HG03354 (cell line): ENCODE measurements at regions not wholly inside any gene's neighbourhood (a gene's known extent, or its start where the extent isn't known, plus 50 kb on each side); places are given as distances from the start of the nearest gene placed in this dataset.

ENCODE experiments used
- ATAC-seq: cut with Tn5 transposase; IDR thresholded peaks from one replicate; pipeline ENCODE4 v1.9.1; 2021; ENCODE audit warnings: mild to moderate bottlenecking; ENCODE audit not compliant: unreplicated experiment, poor library complexity, severe bottlenecking

DNA sequence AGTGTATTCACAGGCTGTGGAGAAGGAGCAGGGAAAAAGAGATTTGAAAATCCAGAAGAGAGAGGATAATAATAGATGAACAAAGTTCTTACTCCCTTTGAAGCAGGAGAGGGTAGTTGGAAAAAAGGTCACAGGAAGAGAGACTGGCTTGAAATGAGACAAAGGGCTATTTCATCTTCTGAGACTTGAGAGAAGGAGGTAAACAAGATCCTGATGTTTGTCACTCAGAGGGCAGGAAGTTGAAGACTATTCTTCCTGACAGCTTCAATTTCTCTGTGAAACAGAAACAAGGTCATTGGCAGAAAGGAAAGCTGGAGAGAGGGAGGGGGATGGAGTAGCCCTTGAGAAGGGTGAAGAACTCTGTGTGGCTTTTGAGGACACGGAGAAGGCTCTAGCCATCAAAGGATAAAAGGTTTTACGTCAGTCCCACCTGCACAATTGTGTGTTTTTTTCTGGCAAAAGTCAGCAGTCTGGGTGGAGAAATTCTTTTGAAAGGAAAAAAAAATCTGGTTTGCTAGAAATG, 216.1 kb upstream of the STEAP4 start:
- ATAC-seq = no peak

DNA sequence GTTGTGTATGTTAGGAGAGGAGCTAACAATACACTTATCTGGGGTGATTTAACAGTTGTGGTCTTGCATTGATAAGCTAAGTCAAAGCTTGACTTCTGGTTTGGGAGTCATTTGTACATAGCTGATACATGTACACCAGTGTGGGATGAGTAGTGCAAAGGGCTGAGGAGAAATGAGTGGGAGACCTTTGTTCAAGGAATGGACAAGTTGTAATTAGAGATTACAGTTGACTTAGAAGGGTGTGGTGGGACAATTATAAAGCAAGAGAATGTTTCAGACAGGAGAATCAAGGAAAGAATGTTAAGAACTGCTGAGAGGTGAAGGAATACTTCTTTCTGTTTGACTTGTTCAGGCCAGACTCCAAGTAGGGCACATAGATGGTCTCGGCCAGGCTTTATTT, 209.7 kb upstream of the STEAP4 start:
- ATAC-seq = no peak

DNA sequence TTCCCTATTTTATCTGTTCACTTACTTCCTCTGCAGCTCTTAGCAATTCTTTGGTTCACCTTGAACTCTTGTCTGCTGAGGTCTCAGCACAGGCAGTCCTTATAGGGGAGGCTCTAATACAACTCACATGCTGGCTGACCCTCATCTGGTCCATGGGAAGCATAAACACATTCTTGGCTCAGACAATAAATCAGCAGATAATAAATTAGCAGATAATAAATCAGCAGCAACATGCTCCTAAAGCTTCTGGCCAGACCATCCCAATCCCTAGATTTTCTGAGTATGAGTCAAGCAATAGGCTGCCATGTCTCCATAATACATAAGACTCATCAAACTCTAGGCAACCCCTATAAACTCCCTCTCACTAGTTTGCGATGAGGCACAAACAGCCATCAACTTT, 208.6 kb upstream of the STEAP4 start:
- no peak for ATAC-seq

DNA sequence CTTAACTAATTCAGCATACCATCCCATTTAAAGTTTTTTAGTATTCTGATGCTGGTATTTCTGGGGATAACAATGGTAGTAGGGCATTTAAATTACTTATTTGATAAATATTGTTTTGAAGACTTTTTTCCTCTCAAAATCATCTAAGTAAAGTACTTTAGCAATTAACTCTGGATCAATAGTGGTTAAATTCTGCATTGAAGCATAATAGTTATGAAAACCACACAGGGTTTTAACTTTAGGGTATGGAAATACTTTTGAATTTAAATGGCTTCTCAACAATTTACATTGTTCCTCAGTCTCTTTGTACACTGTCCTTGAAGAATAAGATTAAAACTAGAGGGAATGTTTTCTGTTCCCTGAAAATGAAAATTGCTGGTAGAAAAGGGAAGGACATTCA, 202.6 kb upstream of the STEAP4 start:
- ATAC-seq = no peak

DNA sequence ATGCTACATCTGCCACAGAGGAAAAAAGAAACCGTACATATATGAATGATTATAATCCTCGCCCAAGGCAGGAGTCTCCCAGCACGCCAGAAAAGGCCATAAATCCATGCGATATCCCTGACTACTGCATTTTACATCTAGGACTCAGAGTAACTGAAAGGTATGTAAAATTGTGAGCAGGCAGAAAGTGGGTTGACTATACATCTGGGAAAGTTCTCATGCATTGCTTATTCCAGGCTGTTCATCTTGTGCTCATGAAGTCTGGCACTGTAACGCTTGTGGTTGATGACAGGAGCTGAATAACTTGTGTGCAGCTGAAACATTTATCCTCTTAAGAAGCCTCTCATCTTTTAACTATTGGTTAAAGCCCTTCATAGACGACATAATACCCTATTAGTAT, 193.4 kb upstream of the STEAP4 start:
- no peak for ATAC-seq

DNA sequence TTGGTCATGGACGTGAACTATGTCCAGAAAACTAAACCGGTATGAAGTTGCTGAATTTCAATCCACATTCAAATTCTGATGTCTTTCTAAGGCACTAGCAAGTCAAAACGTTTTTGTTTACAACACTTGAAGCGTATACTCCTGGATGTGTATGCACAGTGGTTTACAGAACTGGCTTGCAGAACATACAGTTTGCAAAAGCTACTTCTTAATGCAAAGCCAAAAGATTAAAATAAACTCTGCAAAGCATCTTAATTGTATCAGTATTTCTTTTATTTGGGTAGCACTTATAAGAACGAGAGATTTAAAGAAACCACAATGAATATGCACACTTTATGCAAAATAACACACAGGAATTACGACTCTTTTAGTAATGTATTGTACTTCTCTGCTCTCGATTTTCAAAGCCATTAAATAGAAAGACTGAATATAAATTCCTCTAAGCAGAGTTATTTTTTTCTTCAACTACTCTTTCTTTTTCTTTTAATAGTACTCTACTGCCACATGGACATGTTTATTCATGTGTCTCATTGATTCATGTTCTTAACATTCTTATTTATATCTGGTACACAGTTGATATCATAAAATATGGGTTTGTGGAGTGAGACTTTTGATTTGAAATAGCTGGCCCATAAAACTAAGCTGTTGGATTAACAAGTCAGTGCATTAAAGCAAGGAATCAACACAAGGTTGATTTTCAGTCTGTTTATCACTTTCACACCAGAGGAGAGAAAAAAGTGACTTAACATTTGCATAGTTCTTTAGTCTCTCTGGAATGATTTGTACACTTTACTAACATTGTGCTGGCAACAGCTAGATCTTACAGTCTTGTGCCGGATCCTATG, 189.4 kb upstream of the STEAP4 start:
- no peak for ATAC-seq

DNA sequence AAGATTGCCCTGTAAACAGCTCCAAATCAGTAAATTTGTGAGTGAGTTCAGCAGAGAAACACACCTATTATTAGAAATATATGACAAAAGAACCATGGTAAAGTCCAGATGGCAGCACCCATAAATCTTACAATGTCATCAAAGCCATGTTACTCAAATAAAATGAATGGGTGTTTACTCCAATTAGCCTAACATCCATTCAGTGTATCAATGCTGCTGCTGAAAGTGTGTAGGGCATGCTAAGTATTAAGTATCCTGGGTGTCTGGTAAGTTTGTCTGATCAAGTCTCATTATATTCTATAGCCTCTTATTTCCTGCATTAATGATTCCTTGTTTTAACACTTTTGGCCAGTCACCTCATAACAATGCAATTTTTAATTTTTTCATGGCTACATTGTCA, 185.5 kb upstream of the STEAP4 start:
- ATAC-seq = no peak

DNA sequence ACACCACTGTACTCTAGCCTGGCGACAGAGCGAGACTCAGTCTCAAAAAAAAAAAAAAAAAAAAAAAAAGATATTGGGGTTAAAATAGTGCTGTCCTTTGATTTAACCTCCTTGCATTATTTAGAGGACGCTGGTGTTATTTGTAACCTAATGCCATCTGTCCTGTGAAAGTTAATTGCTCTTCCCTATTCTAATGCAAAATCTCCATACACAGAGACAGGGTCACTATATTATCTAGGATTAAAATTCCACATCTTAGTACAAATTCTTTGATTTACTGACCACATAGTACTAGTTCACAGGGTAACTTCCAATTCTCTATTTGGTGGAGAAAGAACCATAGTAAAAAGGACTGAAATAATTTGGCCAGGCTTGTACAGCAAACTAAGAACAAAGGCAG, 184.2 kb upstream of the STEAP4 start:
- no peak for ATAC-seq

DNA sequence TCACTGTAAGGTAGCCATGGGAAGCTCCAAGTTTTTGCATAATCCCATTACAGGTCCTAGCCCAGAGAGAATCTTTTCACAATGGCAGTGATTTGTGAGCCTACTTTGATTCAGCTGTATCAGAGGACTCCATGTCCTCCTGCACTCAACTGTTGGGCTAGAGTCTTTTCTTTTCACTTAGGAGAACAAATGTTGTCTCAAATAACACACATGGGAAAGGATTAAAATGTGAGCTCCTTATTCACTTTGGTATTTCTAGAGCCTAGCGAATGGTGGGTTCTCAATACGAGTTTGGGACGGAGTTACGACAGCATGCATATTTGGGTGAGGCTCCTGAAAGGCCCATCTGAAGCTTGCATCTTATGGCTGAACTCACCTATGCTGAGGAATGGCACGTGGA, 183.5 kb upstream of the STEAP4 start:
- ATAC-seq = no peak

DNA sequence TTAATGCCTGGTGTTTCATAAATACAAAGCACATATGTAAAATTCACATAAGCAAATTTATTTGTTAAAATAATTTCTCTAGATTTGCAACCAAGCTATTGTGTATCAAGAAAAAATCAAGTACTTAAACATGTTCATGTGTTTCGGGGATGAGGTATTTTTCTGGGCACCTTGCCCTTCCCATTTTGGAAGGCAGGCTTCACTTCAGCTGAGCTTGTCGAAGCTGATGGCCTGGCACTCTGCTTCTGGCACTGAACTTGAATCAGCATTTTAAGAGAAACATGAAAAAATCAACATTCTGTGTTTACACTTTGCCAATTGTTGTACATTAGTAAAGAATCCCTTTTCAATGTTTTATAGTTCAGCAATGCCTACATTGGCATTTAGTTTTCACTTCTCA, 179.1 kb upstream of the STEAP4 start:
- ATAC-seq = no peak

DNA sequence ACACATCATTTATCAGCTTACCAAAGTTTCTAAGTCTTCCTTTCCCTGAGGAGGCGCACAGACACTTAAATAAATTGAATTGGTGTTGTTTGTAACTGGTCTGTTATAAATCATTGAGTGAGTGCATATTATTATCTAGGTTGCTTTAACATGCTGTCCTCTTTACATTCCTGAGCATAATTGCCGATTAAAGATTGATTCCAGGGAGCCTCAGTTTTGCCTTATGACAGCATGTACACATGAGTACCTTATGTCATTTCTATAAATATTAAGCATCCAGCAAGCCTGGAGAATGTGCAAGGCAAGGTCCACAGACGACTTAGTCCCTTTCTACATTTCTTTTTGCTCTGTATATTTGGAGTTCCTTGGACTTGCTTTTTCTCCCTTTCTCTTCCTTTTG, 177.9 kb upstream of the STEAP4 start:
- no peak for ATAC-seq

DNA sequence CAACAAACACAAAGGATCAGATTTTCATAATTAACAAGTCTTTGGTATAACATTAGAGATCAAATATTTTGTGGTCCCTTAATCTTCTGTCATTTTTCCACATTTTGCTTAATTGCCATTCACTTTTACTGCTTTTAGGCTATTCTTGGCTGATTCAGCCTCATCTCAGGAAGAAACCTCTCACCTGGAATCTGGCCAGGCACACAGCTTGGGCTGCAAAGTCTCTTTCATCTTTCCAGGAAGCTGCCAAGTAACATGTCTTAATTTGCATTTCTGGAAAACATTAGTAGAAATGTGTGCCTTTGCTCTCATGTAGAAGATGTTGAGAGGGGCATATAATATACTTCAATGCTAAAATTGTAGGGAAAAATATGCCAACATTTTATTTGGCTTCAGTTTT, 174.2 kb upstream of the STEAP4 start:
- ATAC-seq = no peak

DNA sequence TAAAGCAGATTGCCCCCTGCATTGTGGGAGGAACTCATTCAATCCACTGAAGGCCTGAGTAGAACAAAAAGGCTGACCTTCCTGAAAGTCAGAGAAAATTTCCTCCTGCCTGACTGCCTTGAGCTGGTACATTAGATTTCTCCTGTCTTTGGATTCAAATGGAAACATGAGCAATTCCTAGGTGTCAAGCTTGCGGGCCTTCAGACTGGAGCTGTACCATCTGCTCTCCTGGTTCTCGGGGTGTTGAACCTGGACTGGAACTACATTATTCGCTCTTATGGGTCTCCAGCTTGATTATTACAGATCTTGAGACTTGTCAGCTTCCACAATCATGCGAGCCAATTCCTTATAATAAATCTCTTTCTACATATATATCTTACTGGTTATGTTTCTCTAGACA, 173.6 kb upstream of the STEAP4 start:
- ATAC-seq = no peak

DNA sequence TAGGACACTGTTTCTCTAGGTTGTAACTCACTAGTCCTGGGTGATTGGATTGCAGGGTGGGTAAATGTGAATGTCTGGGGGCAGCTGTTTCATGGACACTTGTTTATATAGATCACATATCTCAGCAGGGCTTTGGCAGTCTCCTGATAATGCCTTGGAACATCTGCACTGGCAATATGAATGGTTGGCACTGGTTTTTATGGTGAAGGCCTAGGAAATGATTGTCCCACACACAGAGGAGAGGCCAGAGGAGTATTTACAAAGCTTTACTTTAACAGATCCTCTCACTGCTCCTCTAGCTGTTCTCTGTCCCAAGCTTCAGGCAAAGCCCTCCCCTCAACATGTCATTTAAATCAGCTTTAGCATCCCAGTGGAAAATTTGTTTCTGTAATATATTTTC, 171.3 kb upstream of the STEAP4 start:
- no peak for ATAC-seq

DNA sequence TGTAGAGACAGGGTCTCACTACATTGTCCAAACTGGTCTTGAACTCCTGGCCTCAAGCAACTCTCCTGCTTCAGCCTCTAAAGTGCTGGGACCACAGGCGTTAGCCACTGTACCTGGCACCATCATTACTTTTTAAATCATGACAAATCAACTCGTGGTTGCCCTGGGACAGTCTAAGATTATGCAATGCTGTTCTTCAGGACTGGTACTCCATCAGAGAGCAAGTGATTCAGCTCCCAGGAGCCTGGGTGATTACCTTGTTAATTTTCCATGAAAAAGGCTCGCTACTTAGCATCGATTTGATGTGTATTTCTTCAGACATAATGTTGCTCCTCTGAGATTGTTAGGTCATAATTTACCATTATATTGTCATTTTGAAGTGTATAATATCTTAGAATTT, 158.9 kb upstream of the STEAP4 start:
- ATAC-seq = no peak

DNA sequence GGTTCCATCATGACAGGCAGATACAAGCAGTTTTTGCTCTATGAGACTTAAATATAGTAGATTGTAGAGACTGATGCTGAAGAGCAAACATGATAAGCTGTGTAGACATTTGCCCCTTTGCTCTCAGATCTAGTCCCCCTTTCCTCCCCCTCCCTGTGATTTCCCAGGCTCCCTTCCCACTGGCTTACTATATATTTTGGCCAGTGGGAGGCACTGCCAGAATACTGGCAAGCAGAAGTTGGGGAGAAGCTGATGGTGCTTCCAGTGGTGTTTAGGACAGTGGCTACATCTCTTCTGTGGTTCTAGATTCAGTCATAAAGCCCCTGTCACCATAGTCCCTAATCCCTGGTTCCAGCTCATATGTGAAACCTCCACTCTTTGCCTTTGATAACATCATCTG, 156.1 kb upstream of the STEAP4 start:
- no peak for ATAC-seq

DNA sequence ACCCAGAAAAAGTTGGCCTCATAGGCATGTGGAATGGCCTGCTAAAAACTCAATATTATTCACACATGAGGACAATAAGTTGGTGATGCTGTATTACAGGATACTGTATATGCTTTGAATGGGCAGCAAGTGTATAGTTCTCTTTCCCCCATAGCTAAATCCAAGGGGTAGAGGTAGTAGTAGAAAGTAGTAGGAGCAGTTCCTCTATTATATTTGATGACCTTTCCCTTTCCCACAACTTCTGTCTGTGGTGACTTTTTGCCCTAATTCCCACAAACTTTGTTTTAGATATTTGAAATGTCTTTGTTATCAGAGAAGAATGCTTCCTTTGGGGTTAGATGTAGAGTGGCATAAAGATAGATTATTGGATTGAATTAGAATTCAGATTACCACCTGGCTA, 154.0 kb upstream of the STEAP4 start:
- ATAC-seq = no peak

DNA sequence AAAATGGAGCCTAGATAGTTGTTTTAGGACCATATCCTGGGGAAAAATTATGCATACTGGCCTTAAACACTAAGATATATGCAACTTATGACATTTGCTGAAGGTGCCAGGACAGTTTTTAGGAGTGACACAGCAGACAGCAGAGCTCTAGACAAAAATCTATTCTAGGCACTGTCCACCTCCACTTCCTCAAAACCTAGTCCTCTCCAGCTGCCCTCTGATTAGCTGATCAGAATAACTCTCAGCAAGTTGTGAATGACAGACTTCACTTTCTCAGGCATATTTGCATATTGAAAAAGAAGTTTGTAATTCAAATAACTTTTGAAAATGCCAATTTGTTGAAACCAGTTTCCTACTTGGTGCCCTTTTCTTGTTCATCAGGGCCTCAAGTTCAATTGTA, 152.3 kb upstream of the STEAP4 start:
- no peak for ATAC-seq

DNA sequence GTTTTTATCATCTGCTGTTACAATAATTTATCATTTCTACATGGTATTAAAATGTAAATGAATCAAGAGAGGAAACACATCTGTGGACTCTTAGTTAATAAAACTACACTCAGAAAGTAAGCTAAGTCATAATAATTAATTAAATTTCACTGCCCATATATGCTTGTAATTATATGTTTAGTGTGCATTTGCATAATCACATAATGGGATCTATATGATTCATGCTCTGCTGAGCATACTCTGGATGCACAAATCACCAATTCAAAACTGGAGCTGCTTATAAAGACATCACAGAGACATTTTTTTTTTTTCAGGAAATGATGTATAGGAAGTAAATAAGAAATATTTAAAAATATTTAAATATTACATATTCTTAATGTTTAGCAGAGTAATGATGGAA, 151.6 kb upstream of the STEAP4 start:
- ATAC-seq = no peak

DNA sequence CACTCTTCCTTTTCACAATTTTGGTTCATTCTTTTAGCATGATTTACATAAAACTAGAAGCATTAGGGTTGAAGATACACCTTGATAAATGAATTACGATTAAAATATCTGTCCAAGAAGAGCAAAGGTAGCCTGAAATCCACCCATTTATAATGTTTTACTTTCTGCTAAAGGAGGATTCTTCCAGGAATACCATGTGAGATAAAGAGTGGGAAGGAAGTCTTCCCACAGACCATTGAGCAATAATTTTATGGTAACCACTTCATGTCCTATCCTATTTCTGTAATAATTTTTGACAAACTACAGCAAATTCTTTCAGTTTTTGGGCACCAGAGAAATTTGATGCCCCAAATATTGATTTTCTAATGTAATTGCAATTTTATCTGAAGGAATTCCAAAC, 150.6 kb upstream of the STEAP4 start:
- ATAC-seq = no peak

DNA sequence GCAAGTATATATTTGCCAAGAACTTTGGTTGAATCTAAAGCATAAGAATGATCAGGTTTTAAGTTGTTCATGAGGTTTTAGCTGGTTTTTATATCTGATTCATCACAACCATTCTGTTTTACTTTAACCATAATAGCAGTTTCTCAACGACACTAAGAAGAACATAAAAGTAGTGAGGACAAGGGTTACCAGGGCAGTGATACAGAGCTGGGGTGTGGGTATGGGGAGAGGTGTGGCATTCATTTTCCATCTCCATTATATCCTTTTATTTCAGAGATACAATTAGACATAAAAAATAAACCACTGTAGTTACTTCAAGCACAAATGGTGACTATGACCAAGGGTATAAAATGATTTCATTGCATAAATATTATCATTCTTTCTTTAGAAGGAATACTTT, 149.8 kb upstream of the STEAP4 start:
- ATAC-seq = no peak

DNA sequence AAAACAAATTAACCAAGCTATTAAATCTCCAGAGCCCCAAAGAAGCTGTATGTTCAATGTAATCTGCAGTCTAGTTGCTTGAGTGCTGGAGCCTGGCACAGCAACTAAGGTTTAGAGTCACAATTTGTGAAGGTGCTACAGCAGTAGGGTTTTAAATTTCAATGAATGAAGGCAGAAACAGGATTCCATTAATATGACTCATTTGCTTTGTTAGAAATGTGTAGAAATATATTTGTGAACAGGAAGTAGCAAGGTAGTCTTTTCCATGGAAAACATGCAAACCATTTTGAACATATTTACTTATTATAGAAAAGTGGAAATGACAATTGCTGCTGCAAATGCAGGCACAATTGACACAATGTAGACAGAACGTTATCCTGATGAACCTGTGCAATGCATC, 149.0 kb upstream of the STEAP4 start:
- no peak for ATAC-seq
